Testis (tissue), 2 donors: ENCODE measurements at regions not wholly inside any gene's neighbourhood (a gene's known extent, or its start where the extent isn't known, plus 50 kb on each side); places are given as distances from the start of the nearest gene placed in this dataset.

Experiments used
- POLR2A ChIP-seq: fragments of 450-650 bp; IDR thresholded peaks from one replicate; pipeline ENCODE4 v1.6.1; 2017; ENCODE audit warnings: antibody characterized with exemption, mild to moderate bottlenecking, moderate library complexity
- TF ChIP-seq, protein P1 (sequence below), 3 experiments: fragments of 450-650 bp in 2 of 3; fragments of 200-600 bp in 1 of 3; sonication (generic) in 1 of 3; IDR thresholded peaks; one replicate each; pipeline ENCODE4 v1.5.1; 2016 to 2019; ENCODE audit warnings: antibody characterized with exemption in 3 of 3, mild to moderate bottlenecking in 2 of 3, moderate library complexity in 1 of 3

DNA sequence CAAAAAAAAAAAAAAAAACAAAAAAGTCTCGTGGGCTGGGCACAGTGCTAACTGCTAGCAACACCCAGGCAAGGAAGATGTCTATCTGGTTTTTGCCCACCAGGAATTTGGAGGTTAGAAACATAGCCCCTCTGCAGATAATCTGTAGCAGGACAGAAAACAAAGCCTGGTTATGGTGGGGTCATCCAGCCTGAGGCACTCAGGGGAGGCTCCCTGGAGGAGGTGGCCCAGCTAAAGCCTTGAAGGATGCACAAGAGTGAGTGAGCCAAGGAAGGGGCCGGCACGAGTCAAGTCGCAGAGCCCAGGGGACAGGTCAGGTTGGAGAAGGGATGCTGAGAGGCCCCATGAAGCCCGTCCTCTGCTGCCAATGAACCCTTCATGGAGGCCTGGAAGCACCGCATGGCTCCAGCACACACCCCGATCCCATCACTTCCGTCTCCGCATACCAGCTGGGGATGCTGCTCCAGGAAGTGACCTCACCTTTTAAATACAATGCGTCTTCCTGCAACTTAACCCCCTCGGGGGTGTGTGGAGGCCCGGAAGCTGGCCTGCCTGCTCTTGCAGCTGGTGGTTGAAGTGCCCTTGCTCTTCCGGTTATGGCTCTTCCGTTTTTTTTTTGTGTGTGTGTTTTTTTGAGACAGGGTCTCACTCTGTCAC is 86.5 kb downstream of the ENGASE start:
- TF ChIP-seq, protein P1, sequence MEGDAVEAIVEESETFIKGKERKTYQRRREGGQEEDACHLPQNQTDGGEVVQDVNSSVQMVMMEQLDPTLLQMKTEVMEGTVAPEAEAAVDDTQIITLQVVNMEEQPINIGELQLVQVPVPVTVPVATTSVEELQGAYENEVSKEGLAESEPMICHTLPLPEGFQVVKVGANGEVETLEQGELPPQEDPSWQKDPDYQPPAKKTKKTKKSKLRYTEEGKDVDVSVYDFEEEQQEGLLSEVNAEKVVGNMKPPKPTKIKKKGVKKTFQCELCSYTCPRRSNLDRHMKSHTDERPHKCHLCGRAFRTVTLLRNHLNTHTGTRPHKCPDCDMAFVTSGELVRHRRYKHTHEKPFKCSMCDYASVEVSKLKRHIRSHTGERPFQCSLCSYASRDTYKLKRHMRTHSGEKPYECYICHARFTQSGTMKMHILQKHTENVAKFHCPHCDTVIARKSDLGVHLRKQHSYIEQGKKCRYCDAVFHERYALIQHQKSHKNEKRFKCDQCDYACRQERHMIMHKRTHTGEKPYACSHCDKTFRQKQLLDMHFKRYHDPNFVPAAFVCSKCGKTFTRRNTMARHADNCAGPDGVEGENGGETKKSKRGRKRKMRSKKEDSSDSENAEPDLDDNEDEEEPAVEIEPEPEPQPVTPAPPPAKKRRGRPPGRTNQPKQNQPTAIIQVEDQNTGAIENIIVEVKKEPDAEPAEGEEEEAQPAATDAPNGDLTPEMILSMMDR (IDR thresholded peaks at IDR 0.05): no peak
- no peak for TF ChIP-seq POLR2A
